K562 (cell line): ENCODE measurements at regions not wholly inside any gene's neighbourhood (a gene's known extent, or its start where the extent isn't known, plus 50 kb on each side); places are given as distances from the start of the nearest gene placed in this dataset.

Source experiments
- ATAC-seq: fragments of 200-7000 bp; cut with Tn5 transposase; 3 replicates; pipeline ENCODE4 v1.9.1; 2020; ENCODE audit warnings: moderate library complexity
- BruUV-seq: library from RNA; stranded (reverse); fragments of 400-500 nt; replicated peaks from 2 replicates; lab custom pipeline; 2021; lab: Mats Ljungman, UMichigan
- CTCF ChIA-PET: fragments of 300-600 bp; formaldehyde crosslinking; extraction: SDS; loops from one replicate; lab custom pipeline; 2021; ENCODE audit warnings: low intra/inter-chr PET ratio; lab: Yijun Ruan, JAX
- POLR2A ChIA-PET: fragments of 300-600, 350-650 bp; sonication (Branson Sonifier 250); formaldehyde crosslinking; extraction: SDS; loops from one replicate; lab custom pipeline; 2021; ENCODE audit warnings: antibody characterized with exemption, inconsistent platforms; lab: Yijun Ruan, JAX
- DNase-seq, 4 experiments: peaks; one replicate each; pipeline versions ENCODE4 v3.0.0 to v3.0.0-alpha.2; 2011 to 2018; ENCODE audit warnings: low spot score in 3 of 4, mixed read lengths in 3 of 4; ENCODE audit errors: extremely low read depth in 1 of 4
- FAIRE-seq: peaks from 2 replicates; lab custom pipeline; 2011; peaks lifted over from hg19 to GRCh38; lab: Jason Lieb, UNC
- H2AFZ ChIP-seq: 2 replicates; pipeline ENCODE4 v1.6.0; 2011; ENCODE audit warnings: low read depth, low read length, control low read depth, inconsistent platforms
- H3K27ac ChIP-seq: fragments of 200-600 bp; 3 replicates; pipeline ENCODE4 v1.8.0; 2011; ENCODE audit warnings: low read depth, mild to moderate bottlenecking, control low read depth, inconsistent platforms, low read length, moderate library complexity, mixed read lengths; ENCODE audit errors: extremely low read depth
- H3K27me3 ChIP-seq, 2 experiments: fragments of 300-600 bp in 1 of 2; 2 replicates in 1 of 2; 3 replicates in 1 of 2; pipeline versions ENCODE4 v1.6.0 to v1.8.0; 2011; ENCODE audit warnings: inconsistent platforms in 2 of 2, low read length in 2 of 2, mild to moderate bottlenecking in 1 of 2, mixed read lengths in 1 of 2, moderate library complexity in 1 of 2; ENCODE audit not compliant: control insufficient read depth in 2 of 2, insufficient read depth in 2 of 2
- H3K36me3 ChIP-seq: fragments of 300-600 bp; 3 replicates; pipeline ENCODE4 v1.8.0; 2011; ENCODE audit warnings: mild to moderate bottlenecking, low read length, inconsistent platforms; ENCODE audit not compliant: control insufficient read depth, insufficient read depth
- H3K4me1 ChIP-seq, 2 experiments: fragments of 200-600 bp in 1 of 2; replicated peaks in 1 of 2; 2 replicates in 1 of 2; 3 replicates in 1 of 2; pipeline versions ENCODE4 v1.5.1 to v1.8.0; 2011; ENCODE audit warnings: inconsistent platforms in 2 of 2, low read length in 2 of 2, mild to moderate bottlenecking in 1 of 2, mixed read lengths in 1 of 2, moderate library complexity in 1 of 2; ENCODE audit not compliant: control insufficient read depth in 2 of 2, insufficient read depth in 2 of 2
- H3K4me2 ChIP-seq: 2 replicates; pipeline ENCODE4 v1.6.1; 2011; ENCODE audit warnings: low read length, control low read depth, inconsistent platforms, mixed read lengths; ENCODE audit not compliant: insufficient read depth
- H3K4me3 ChIP-seq: fragments of 200-600 bp; sonication (generic), shearing (Covaris generic); 2 replicates; pipeline ENCODE4 v1.5.1; 2016; ENCODE audit warnings: control low read depth, inconsistent platforms
- H3K79me2 ChIP-seq: fragments of 200-600 bp; 3 replicates; pipeline ENCODE4 v1.8.0; 2011; ENCODE audit warnings: low read length, inconsistent platforms; ENCODE audit not compliant: control insufficient read depth, insufficient read depth
- H3K9ac ChIP-seq, 2 experiments: 2 replicates each; pipeline versions ENCODE4 v1.6.0 to v1.6.1; 2011; ENCODE audit warnings: low read depth in 2 of 2, low read length in 2 of 2, control low read depth in 1 of 2, inconsistent platforms in 1 of 2, mild to moderate bottlenecking in 1 of 2, mixed read lengths in 1 of 2; ENCODE audit not compliant: insufficient read depth in 1 of 2
- H3K9me1 ChIP-seq: one replicate; pipeline ENCODE4 v1.6.0; 2011; ENCODE audit warnings: inconsistent platforms, mild to moderate bottlenecking, low read length, moderate library complexity; ENCODE audit not compliant: control insufficient read depth, insufficient read depth
- H3K9me3 ChIP-seq: replicated peaks from 2 replicates; pipeline ENCODE4 v1.5.1; 2011; ENCODE audit warnings: low read depth, low read length, inconsistent platforms; ENCODE audit not compliant: control insufficient read depth, insufficient read depth
- H4K20me1 ChIP-seq: replicated peaks from 2 replicates; pipeline ENCODE4 v1.6.1; 2011; ENCODE audit warnings: low read length, inconsistent platforms, mixed read lengths; ENCODE audit not compliant: control insufficient read depth, insufficient read depth
- ATF3 ChIP-seq, 2 experiments: fragments of 450-650 bp in 1 of 2; sonication (generic) in 1 of 2; formaldehyde crosslinking in 1 of 2; IDR thresholded peaks in 1 of 2; conservative IDR thresholded peaks in 1 of 2; 2 replicates each; pipeline versions ENCODE4 v1.6.1 to v1.8.1; 2016 to 2023; ENCODE audit warnings: mild to moderate bottlenecking in 2 of 2, moderate library complexity in 2 of 2, inconsistent platforms in 1 of 2, missing genetic modification reagents in 1 of 2
- ATF4 ChIP-seq: fragments of 450-650 bp; formaldehyde crosslinking; IDR thresholded peaks from 2 replicates; pipeline ENCODE4 v1.4.0; 2022; ENCODE audit warnings: mild to moderate bottlenecking, moderate library complexity
- CEBPG ChIP-seq, 3 experiments: fragments of 200-800 bp in 1 of 3; sonication (Bioruptor generic) in 1 of 3; sonication (generic) in 1 of 3; formaldehyde crosslinking in 1 of 3; IDR thresholded peaks in 2 of 3; conservative IDR thresholded peaks in 1 of 3; 2 replicates each; pipeline versions ENCODE4 v1.6.1 to v1.8.0; 2016 to 2022; ENCODE audit warnings: missing compliant biosample characterization in 2 of 3, missing genetic modification characterization in 2 of 3, mild to moderate bottlenecking in 1 of 3, missing genetic modification reagents in 1 of 3
- DACH1 ChIP-seq: fragments of 450-650 bp; IDR thresholded peaks from 2 replicates; pipeline ENCODE4 v1.6.1; 2018; ENCODE audit not compliant: partially characterized antibody
- MIER1 ChIP-seq: fragments of 450-650 bp; IDR thresholded peaks from 2 replicates; pipeline ENCODE4 v1.6.1; 2016; ENCODE audit warnings: antibody characterized with exemption, mild to moderate bottlenecking, low read depth
- SIRT6 ChIP-seq: IDR thresholded peaks from one replicate; pipeline ENCODE4 v1.6.1; 2012; ENCODE audit warnings: low read depth, mild to moderate bottlenecking, control low read depth, inconsistent platforms, low read length, moderate library complexity
- ZNF280A ChIP-seq: fragments of 450-650 bp; IDR thresholded peaks from 2 replicates; pipeline ENCODE4 v1.6.1; 2018; ENCODE audit warnings: mild to moderate bottlenecking, low read depth; ENCODE audit not compliant: partially characterized antibody
- ZSCAN32 ChIP-seq: fragments of 450-650 bp; formaldehyde crosslinking; IDR thresholded peaks from 2 replicates; pipeline ENCODE4 v1.4.0; 2020; ENCODE audit warnings: mild to moderate bottlenecking, moderate library complexity
- WGBS: fragments of 100-300 bp; shearing (Covaris generic); methylation state at CpG from one replicate; pipeline ENCODE4 v1.1.6; 2016; ENCODE audit warnings: low coverage, mixed read lengths; ENCODE audit not compliant: insufficient coverage; ENCODE audit errors: missing lambda C conversion rate; 5-methylcytosine and 5-hydroxymethylcytosine counted together
- in situ Hi-C: fragments of 300-500 bp; cut with MboI; formaldehyde crosslinking; loops from 4 replicates; pipeline ENCODE4 v1.15.0; 2018; ENCODE audit warnings: inconsistent platforms, mixed read lengths
- intact Hi-C: fragments of 100-400 bp; cut with micrococcal nuclease; formaldehyde crosslinking; loops from 2 replicates; pipeline ENCODE4 v1.14.2; 2022

- TF ChIP-seq SIRT6 (no peak), MIER1 (no peak)
Observed at GRCh38 chr16:64745258-64745930, 376.5 kb downstream of the CDH11 start (continued).

- CTCF ChIA-PET, result no interaction called here
- no peak overlapping the region for H2AFZ ChIP-seq
- WGBS, result 2% methylated on average over 3 of the region's 3 CpGs
- H3K79me2 ChIP-seq, result no peaks in the 10 kb centered on the region
- ATAC-seq (no peak), DNase-seq (no peak)
- no peaks in the 10 kb centered on the region for H3K9me1 ChIP-seq
- H3K36me3 ChIP-seq, result no peaks in the 10 kb centered on the region
- no peaks in the 10 kb centered on the region for H4K20me1 ChIP-seq
- in situ Hi-C loops, result no loop called here
- no peaks in the 10 kb centered on the region for H3K4me1 ChIP-seq
- no peak overlapping the region for H3K27ac ChIP-seq
- no peak overlapping the region for H3K9ac ChIP-seq
- H3K4me3 ChIP-seq, result no peak overlapping the region
- H3K4me2 ChIP-seq, result no peak overlapping the region
- TF ChIP-seq ATF3 (IDR thresholded peaks at IDR 0.05) (peak; percentile 7; the same call in 1 of the 2 replicates), ATF3 (CRISPR knock-in tag; conservative IDR thresholded peaks at IDR 0.05) (no peak), DACH1 (no peak), CEBPG (CRISPR knock-in tag; IDR thresholded peaks at IDR 0.05) (no peak), CEBPG (tag; conservative IDR thresholded peaks at IDR 0.05 in 1 of 2, IDR thresholded peaks at IDR 0.05 in 1 of 2) (peak in 1 of 2 experiments; percentile 70; a peak in 1 of 4 replicates), ZSCAN32 (CRISPR knock-in tag) (peak; percentile 67; the same call in 1 of the 2 replicates), ZNF280A (no peak), ATF4 (CRISPR knock-in tag) (peak; percentile 34; the same call in 1 of the 2 replicates)
- TF ChIP-seq, all 486 proteins: peak for 4
- no TSS peak for BruUV-seq
- POLR2A ChIA-PET, result no interaction called here
- FAIRE-seq, result no peak
- intact Hi-C loops, result no loop called here
- no peaks in the 10 kb centered on the region for H3K9me3 ChIP-seq
- no peaks in the 10 kb centered on the region for H3K27me3 ChIP-seq
Observed at GRCh38 chr16:64742455-64743223, 379.2 kb downstream of the CDH11 start.
